GM18858 (cell line): ENCODE measurements at regions not wholly inside any gene's neighbourhood (a gene's known extent, or its start where the extent isn't known, plus 50 kb on each side); places are given as distances from the start of the nearest gene placed in this dataset.

Experiments used
- ATAC-seq: cut with Tn5 transposase; IDR thresholded peaks from one replicate; pipeline ENCODE4 v1.9.1; 2021; ENCODE audit not compliant: unreplicated experiment

GRCh38 chr12:92504594-92504981, 198.2 kb upstream of the PLEKHG7 start:
- no peak for ATAC-seq

GRCh38 chr12:92503971-92504593, 198.7 kb upstream of the PLEKHG7 start:
- ATAC-seq, result no peak

- peak; percentile 61 for ATAC-seq
Measured at GRCh38 chr12:92503029-92503931, 199.5 kb upstream of the PLEKHG7 start.

- peak; percentile 28 for ATAC-seq
Measured at GRCh38 chr12:92502417-92503028, 200.3 kb upstream of the PLEKHG7 start.

GRCh38 chr12:92496790-92497189, 206.0 kb upstream of the PLEKHG7 start:
- peak; percentile 54 for ATAC-seq

- ATAC-seq, result no peak
Measured at GRCh38 chr12:92495108-92495507, 207.7 kb upstream of the PLEKHG7 start.

- ATAC-seq, result peak; percentile 58
Measured at GRCh38 chr12:92493816-92494215, 209.0 kb upstream of the PLEKHG7 start.

GRCh38 chr12:92492995-92493394, 209.8 kb upstream of the PLEKHG7 start:
- no peak for ATAC-seq

- no peak for ATAC-seq
Measured at GRCh38 chr12:92492291-92492690, 210.5 kb upstream of the PLEKHG7 start.

- no peak for ATAC-seq
Measured at GRCh38 chr12:92489781-92490180, 213.0 kb upstream of the PLEKHG7 start.

GRCh38 chr12:92488735-92489134, 214.1 kb upstream of the PLEKHG7 start:
- no peak for ATAC-seq

GRCh38 chr12:92487138-92487485, 215.7 kb upstream of the PLEKHG7 start:
- no peak for ATAC-seq

GRCh38 chr12:92486443-92487137, 216.2 kb upstream of the PLEKHG7 start:
- ATAC-seq, result no peak

- ATAC-seq, result no peak
Measured at GRCh38 chr12:92485351-92486348, 217.1 kb upstream of the PLEKHG7 start.

GRCh38 chr12:92482599-92482998, 220.2 kb upstream of the PLEKHG7 start:
- ATAC-seq, result no peak

GRCh38 chr12:92481066-92481465, 221.7 kb upstream of the PLEKHG7 start:
- ATAC-seq, result no peak

GRCh38 chr12:92478692-92479091, 224.1 kb upstream of the PLEKHG7 start:
- ATAC-seq, result no peak

GRCh38 chr12:92476844-92477243, 225.9 kb upstream of the PLEKHG7 start:
- ATAC-seq, result no peak

GRCh38 chr12:92473564-92473963, 229.2 kb upstream of the PLEKHG7 start:
- ATAC-seq, result no peak

- no peak for ATAC-seq
Measured at GRCh38 chr12:92472201-92472600, 230.6 kb upstream of the PLEKHG7 start.
